GM12878 (cell line): ENCODE measurements at regions not wholly inside any gene's neighbourhood (a gene's known extent, or its start where the extent isn't known, plus 50 kb on each side); places are given as distances from the start of the nearest gene placed in this dataset.
"Not testable (repeated sequence)": the region's sequence is repeated elsewhere in the genome, so short reads cannot be mapped to it uniquely, and the experiment has no call there.

Experiments used
- ATAC-seq: fragments of 200-7000 bp; cut with Tn5 transposase; 3 replicates; pipeline ENCODE4 v1.9.1; 2020; ENCODE audit warnings: mild to moderate bottlenecking, moderate library complexity
- BruUV-seq: library from RNA; stranded (reverse); fragments of 400-500 nt; replicated peaks from 2 replicates; lab custom pipeline; 2021; lab: Mats Ljungman, UMichigan
- CTCF ChIA-PET: fragments of 300-600 bp; sonication (Branson Sonifier 250); formaldehyde crosslinking; extraction: SDS; loops from one replicate; lab custom pipeline; 2021; ENCODE audit warnings: inconsistent platforms; lab: Yijun Ruan, JAX
- POLR2A ChIA-PET: fragments of 350-600 bp; formaldehyde crosslinking; extraction: SDS; loops from one replicate; lab custom pipeline; 2021; ENCODE audit warnings: inconsistent platforms; lab: Charles Lee
- RAD21 ChIA-PET: fragments of 300-600 bp; sonication (Branson Sonifier 250); formaldehyde crosslinking; loops from one replicate; lab custom pipeline; 2023; ENCODE audit warnings: antibody characterized with exemption; ENCODE audit not compliant: unreplicated experiment; lab: Charles Lee
- SMC1A ChIA-PET: fragments of 300-600 bp; sonication (Branson Sonifier 250); formaldehyde crosslinking; loops from one replicate; lab custom pipeline; 2023; ENCODE audit not compliant: unreplicated experiment, uncharacterized antibody; lab: Charles Lee
- DNase-seq: peaks from one replicate; pipeline ENCODE4 v3.0.0-alpha.2; 2011; ENCODE audit warnings: low read depth, low spot score
- FAIRE-seq: peaks from 3 replicates; lab custom pipeline; 2011; peaks lifted over from hg19 to GRCh38; lab: Jason Lieb, UNC
- H2AFZ ChIP-seq: 2 replicates; pipeline ENCODE4 v1.6.0; 2011; ENCODE audit warnings: low read depth, low read length, control low read depth; ENCODE audit not compliant: control insufficient read depth
- H3K27ac ChIP-seq: 2 replicates; pipeline ENCODE4 v1.5.1; 2011; ENCODE audit warnings: control low read depth; ENCODE audit not compliant: control insufficient read depth, insufficient read depth
- H3K27me3 ChIP-seq, 2 experiments: replicated peaks in 1 of 2; 2 replicates each; pipeline versions ENCODE4 v1.6.0 to v1.6.1; 2011; ENCODE audit warnings: low read length in 1 of 2; ENCODE audit not compliant: control insufficient read depth in 2 of 2, insufficient read depth in 2 of 2
- H3K36me3 ChIP-seq, 2 experiments: 2 replicates each; pipeline ENCODE4 v1.5.1; 2011; ENCODE audit warnings: low read length in 1 of 2; ENCODE audit not compliant: control insufficient read depth in 2 of 2, insufficient read depth in 2 of 2
- H3K4me1 ChIP-seq: 2 replicates; pipeline ENCODE4 v1.6.1; 2011; ENCODE audit warnings: mild to moderate bottlenecking, low read length, moderate library complexity, mixed read lengths; ENCODE audit not compliant: control insufficient read depth, insufficient read depth
- H3K4me2 ChIP-seq: 2 replicates; pipeline ENCODE4 v1.6.0; 2011; ENCODE audit warnings: control low read depth; ENCODE audit not compliant: control insufficient read depth, insufficient read depth
- H3K4me3 ChIP-seq: fragments of 200-600 bp; sonication (generic); 2 replicates; pipeline ENCODE4 v1.5.1; 2016
- H3K79me2 ChIP-seq: 2 replicates; pipeline ENCODE4 v1.6.0; 2011; ENCODE audit warnings: low read length; ENCODE audit not compliant: control insufficient read depth, insufficient read depth
- H3K9ac ChIP-seq: 2 replicates; pipeline ENCODE4 v1.8.0; 2011; ENCODE audit warnings: low read length, control low read depth, mixed read lengths; ENCODE audit not compliant: control insufficient read depth, insufficient read depth
- H3K9me3 ChIP-seq: replicated peaks from 3 replicates; pipeline ENCODE4 v1.5.1; 2011; ENCODE audit warnings: mild to moderate bottlenecking, low read length; ENCODE audit not compliant: control insufficient read depth, insufficient read depth
- H4K20me1 ChIP-seq: 2 replicates; pipeline ENCODE4 v1.6.0; 2011; ENCODE audit not compliant: control insufficient read depth, insufficient read depth
- ASH2L ChIP-seq: fragments of 300-600, 200-600 bp; sonication (generic); IDR thresholded peaks from 2 replicates; pipeline ENCODE4 v1.6.1; 2017; ENCODE audit warnings: low read depth, mild to moderate bottlenecking, borderline replicate concordance
- BRCA1 ChIP-seq: IDR thresholded peaks from 2 replicates; pipeline ENCODE4 v1.6.1; 2011; ENCODE audit warnings: low read depth, low read length, improper control_type of control experiment
- FOS ChIP-seq: IDR thresholded peaks from 3 replicates; pipeline ENCODE4 v1.6.1; 2011; ENCODE audit warnings: borderline replicate concordance; ENCODE audit not compliant: insufficient read length; ENCODE audit errors: extremely low read depth
- SKIL ChIP-seq: fragments of 450-650 bp; IDR thresholded peaks from 2 replicates; pipeline ENCODE4 v1.6.1; 2017; ENCODE audit warnings: mild to moderate bottlenecking, low read depth, inconsistent platforms; ENCODE audit not compliant: poor library complexity, severe bottlenecking
- SMC3 ChIP-seq: IDR thresholded peaks from 2 replicates; pipeline ENCODE4 v1.6.1; 2011; ENCODE audit warnings: low read length, improper control_type of control experiment, borderline replicate concordance
- TARDBP ChIP-seq: IDR thresholded peaks from 2 replicates; pipeline ENCODE4 v1.6.1; 2016; ENCODE audit warnings: borderline replicate concordance
- WGBS: methylation state at CpG from one replicate; pipeline ENCODE4 v1.1.6; 2016; ENCODE audit warnings: low lambda C conversion rate; ENCODE audit not compliant: insufficient replicate concordance, insufficient coverage; ENCODE audit errors: missing lambda C conversion rate; 5-methylcytosine and 5-hydroxymethylcytosine counted together
- in situ Hi-C: fragments of 300-500 bp; cut with MboI; formaldehyde crosslinking; loops from 9 replicates; pipeline ENCODE4 v1.14.3; 2018; ENCODE audit warnings: mixed read lengths
- intact Hi-C: fragments of 100-400 bp; cut with micrococcal nuclease; formaldehyde crosslinking; loops from one replicate; pipeline ENCODE4 v1.14.2; 2022; ENCODE audit not compliant: unreplicated experiment
- TF ChIP-seq, protein P1 (sequence below): fragments of 450-650 bp; formaldehyde crosslinking; IDR thresholded peaks from 2 replicates; pipeline ENCODE4 v1.4.0; 2022; ENCODE audit warnings: mild to moderate bottlenecking, moderate library complexity
- TF ChIP-seq, protein P2 (sequence below): fragments of 150-350 bp; IDR thresholded peaks from 2 replicates; pipeline ENCODE4 v1.6.1; 2014; ENCODE audit warnings: mild to moderate bottlenecking, low read depth, low read length

DNA sequence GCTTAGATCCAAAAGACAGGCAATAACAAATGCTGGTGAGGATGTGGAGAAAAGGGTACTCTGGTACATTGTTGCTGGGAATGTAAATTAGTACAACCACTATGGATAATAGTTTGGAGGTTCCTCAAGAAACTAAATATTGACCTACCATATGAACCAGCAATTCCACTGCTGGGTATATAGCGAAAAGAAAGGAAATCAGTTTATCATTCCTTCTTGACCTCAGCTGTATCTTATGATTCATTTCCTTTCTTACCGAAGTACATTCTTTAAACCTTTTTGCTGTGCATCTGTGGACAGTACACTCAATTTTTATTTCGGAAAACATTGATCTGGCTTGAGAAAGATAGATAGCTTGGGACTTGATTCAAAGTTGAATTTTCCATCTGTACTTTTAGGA is 183.2 kb upstream of the LRFN5 start (continued):
- TF ChIP-seq, protein P1, sequence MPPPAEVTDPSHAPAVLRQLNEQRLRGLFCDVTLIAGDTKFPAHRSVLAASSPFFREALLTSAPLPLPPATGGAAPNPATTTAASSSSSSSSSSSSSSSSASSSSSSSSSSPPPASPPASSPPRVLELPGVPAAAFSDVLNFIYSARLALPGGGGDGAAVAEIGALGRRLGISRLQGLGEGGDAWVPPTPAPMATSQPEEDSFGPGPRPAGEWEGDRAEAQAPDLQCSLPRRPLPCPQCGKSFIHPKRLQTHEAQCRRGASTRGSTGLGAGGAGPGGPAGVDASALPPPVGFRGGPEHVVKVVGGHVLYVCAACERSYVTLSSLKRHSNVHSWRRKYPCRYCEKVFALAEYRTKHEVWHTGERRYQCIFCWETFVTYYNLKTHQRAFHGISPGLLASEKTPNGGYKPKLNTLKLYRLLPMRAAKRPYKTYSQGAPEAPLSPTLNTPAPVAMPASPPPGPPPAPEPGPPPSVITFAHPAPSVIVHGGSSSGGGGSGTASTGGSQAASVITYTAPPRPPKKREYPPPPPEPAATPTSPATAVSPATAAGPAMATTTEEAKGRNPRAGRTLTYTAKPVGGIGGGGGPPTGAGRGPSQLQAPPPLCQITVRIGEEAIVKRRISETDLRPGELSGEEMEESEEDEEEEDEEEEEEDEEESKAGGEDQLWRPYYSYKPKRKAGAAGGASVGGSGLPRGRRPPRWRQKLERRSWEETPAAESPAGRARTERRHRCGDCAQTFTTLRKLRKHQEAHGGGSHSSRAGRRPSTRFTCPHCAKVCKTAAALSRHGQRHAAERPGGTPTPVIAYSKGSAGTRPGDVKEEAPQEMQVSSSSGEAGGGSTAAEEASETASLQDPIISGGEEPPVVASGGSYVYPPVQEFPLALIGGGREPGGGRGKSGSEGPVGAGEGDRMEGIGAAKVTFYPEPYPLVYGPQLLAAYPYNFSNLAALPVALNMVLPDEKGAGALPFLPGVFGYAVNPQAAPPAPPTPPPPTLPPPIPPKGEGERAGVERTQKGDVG: no peak

DNA sequence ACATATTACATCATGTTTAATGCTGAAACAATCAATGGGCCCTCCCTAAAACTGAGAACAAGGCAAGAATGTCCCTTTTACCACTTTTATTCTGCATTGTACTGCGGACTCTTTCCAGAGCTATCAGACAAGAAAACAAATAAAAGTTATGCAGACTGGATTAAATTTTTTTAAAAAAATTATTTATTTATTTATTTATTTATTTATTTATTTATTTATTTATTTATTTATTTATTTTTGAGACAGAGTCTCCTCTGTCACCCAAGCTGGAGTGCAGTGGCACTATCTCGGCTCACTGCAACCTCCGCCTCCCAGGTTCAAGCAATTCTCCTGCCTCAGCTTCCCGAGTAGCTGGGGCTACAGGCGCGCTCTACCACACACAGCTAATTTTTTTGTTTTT is 185.4 kb upstream of the LRFN5 start:
- 67% methylated on average over 6 of the region's 6 CpGs for WGBS
- CTCF ChIA-PET, H3K9me3 ChIP-seq, BruUV-seq, H3K4me3 ChIP-seq, POLR2A ChIA-PET, H3K27me3 ChIP-seq, H3K4me1 ChIP-seq, H2AFZ ChIP-seq, DNase-seq, intact Hi-C loops, RAD21 ChIA-PET, H3K79me2 ChIP-seq, FAIRE-seq, ATAC-seq, H3K36me3 ChIP-seq, H4K20me1 ChIP-seq, H3K27ac ChIP-seq, H3K9ac ChIP-seq, H3K4me2 ChIP-seq, SMC1A ChIA-PET, in situ Hi-C loops: not testable (repeated sequence)

- no peak for DNase-seq
- ChIA-PET POLR2A (no interaction called here), CTCF (interaction anchor here (1.0 kb wide), 1 partner anchor 9 kb away, joined by 3 read pairs; no protein-coding TSS in a partner anchor), RAD21 (no interaction called here), SMC1A (interaction anchor here (1.1 kb wide), 1 partner anchor 8 kb away, joined by 3 read pairs; no protein-coding TSS in a partner anchor)
- H4K20me1 ChIP-seq: no peaks in the 10 kb centered on the region
- FAIRE-seq: no peak
- no peaks in the 10 kb centered on the region for H3K27me3 ChIP-seq
- no TSS peak for BruUV-seq
- no peaks in the 10 kb centered on the region for H3K4me1 ChIP-seq
- H3K79me2 ChIP-seq: no peaks in the 10 kb centered on the region
- ATAC-seq: no peak
- no peak overlapping the region for H3K4me2 ChIP-seq
- no peak overlapping the region for H3K4me3 ChIP-seq
- intact Hi-C loops (no loop called here), in situ Hi-C loops (no loop called here)
- H2AFZ ChIP-seq: no peak overlapping the region
- H3K36me3 ChIP-seq: no peaks in the 10 kb centered on the region
- no peak overlapping the region for H3K27ac ChIP-seq
- WGBS: 50% methylated on average over 4 of the region's 4 CpGs
- no peak overlapping the region for H3K9ac ChIP-seq
- H3K9me3 ChIP-seq: no peaks in the 10 kb centered on the region
- no peak for TF ChIP-seq FOS
- no peak for TF ChIP-seq BRCA1
- no peak for TF ChIP-seq ASH2L
- no peak for TF ChIP-seq SKIL
- TF ChIP-seq, protein P2, sequence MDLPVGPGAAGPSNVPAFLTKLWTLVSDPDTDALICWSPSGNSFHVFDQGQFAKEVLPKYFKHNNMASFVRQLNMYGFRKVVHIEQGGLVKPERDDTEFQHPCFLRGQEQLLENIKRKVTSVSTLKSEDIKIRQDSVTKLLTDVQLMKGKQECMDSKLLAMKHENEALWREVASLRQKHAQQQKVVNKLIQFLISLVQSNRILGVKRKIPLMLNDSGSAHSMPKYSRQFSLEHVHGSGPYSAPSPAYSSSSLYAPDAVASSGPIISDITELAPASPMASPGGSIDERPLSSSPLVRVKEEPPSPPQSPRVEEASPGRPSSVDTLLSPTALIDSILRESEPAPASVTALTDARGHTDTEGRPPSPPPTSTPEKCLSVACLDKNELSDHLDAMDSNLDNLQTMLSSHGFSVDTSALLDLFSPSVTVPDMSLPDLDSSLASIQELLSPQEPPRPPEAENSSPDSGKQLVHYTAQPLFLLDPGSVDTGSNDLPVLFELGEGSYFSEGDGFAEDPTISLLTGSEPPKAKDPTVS: no peak
- no peak for TF ChIP-seq TARDBP
- TF ChIP-seq SMC3: no peak
Observed at GRCh38 chr14:41419709-41420108, 187.0 kb upstream of the LRFN5 start.
